Erythroblast (primary cell): ENCODE measurements at regions not wholly inside any gene's neighbourhood (a gene's known extent, or its start where the extent isn't known, plus 50 kb on each side); places are given as distances from the start of the nearest gene placed in this dataset.

Experiments used
- GATA1 ChIP-seq: IDR thresholded peaks from 2 replicates; pipeline ENCODE4 v1.6.1; 2011; ENCODE audit warnings: low read depth, mild to moderate bottlenecking, control low read depth, low read length, moderate library complexity
- POLR2A ChIP-seq: IDR thresholded peaks from 2 replicates; pipeline ENCODE4 v1.6.1; 2011; ENCODE audit warnings: mild to moderate bottlenecking, low read length

DNA sequence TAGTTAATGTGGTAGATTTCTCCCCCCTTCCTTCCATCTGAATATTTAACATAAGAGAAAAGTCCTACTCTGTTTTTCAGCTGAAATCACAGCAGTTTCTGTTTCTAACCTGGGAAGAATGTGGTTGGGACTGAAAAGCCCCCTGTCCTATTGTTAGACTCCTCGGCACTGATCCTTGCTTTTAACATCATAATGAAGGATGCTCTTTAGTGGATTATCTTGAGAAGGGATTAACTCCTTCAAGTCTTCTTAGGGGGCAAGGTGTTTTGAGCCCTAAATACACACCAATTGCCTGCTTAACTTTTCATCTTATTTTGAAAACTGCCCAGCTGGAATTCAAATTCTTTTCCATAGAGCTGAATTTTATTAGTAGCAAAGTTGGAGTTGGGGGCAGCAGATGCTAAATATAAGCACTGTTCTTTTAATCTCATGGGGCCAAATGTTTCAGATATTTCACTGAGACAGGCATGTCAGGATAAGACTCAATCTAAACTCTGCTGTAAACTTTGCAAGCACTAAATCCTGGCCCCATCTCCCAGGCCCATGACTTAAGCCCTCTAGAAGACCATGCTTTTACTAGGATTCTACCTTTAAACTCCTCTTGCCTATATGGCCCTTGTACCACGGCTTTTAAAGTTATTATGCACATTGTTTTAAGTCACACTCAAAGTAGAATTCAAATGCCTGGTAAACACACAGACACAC lies 243.2 kb upstream of the NR2F2 start:
- TF ChIP-seq POLR2A (no peak), GATA1 (no peak)
